Midbrain (tissue), 1 donor: ENCODE measurements at regions not wholly inside any gene's neighbourhood (a gene's known extent, or its start where the extent isn't known, plus 50 kb on each side); places are given as distances from the start of the nearest gene placed in this dataset.

Source experiments
- DNase-seq: peaks from one replicate; lab custom pipeline; 2025; lab: John Stamatoyannopoulos, UW

- DNase-seq, result no peak
These were observed 97.9 kb upstream of the PFN2 start for GRCh38 chr3:150068440-150069153.

- DNase-seq, result no peak
These were observed 96.9 kb upstream of the PFN2 start for GRCh38 chr3:150067561-150067960.

- DNase-seq, result no peak
These were observed 94.3 kb upstream of the PFN2 start for GRCh38 chr3:150064971-150065370.

- no peak for DNase-seq
These were observed 92.5 kb upstream of the PFN2 start for GRCh38 chr3:150063237-150063636.

- DNase-seq, result no peak
These were observed 91.8 kb upstream of the PFN2 start for GRCh38 chr3:150062492-150062891.

GRCh38 chr3:150061288-150062024, 90.8 kb upstream of the PFN2 start:
- DNase-seq, result no peak

GRCh38 chr3:150059729-150060128, 89.0 kb upstream of the PFN2 start:
- DNase-seq, result peak; percentile 58

GRCh38 chr3:150059241-150059640, 88.5 kb upstream of the PFN2 start:
- DNase-seq, result no peak

- DNase-seq, result no peak
These were observed 86.5 kb upstream of the PFN2 start for GRCh38 chr3:150057227-150057626.

GRCh38 chr3:150055332-150055731, 84.6 kb upstream of the PFN2 start:
- no peak for DNase-seq

- DNase-seq, result no peak
These were observed 83.9 kb upstream of the PFN2 start for GRCh38 chr3:150054635-150055034.

- DNase-seq, result no peak
These were observed 79.8 kb upstream of the PFN2 start for GRCh38 chr3:150050510-150050909.

- DNase-seq, result no peak
These were observed 78.6 kb upstream of the PFN2 start for GRCh38 chr3:150049317-150049716.

GRCh38 chr3:150041877-150042276, 71.2 kb upstream of the PFN2 start:
- no peak for DNase-seq

GRCh38 chr3:150040097-150040496, 69.4 kb upstream of the PFN2 start:
- no peak for DNase-seq

GRCh38 chr3:150038830-150039229, 68.1 kb upstream of the PFN2 start:
- no peak for DNase-seq

GRCh38 chr3:150036780-150037179, 66.1 kb upstream of the PFN2 start:
- DNase-seq, result no peak

- DNase-seq, result no peak
These were observed 65.4 kb upstream of the PFN2 start for GRCh38 chr3:150035910-150036612.

- DNase-seq, result no peak
These were observed 64.6 kb upstream of the PFN2 start for GRCh38 chr3:150035301-150035779.

GRCh38 chr3:150033721-150034120, 63.0 kb upstream of the PFN2 start:
- no peak for DNase-seq

GRCh38 chr3:150030841-150031240, 60.1 kb upstream of the PFN2 start:
- DNase-seq, result no peak

- no peak for DNase-seq
These were observed 52.5 kb upstream of the PFN2 start for GRCh38 chr3:150023239-150023636.
